ENCODE measurements at regions not wholly inside any gene's neighbourhood (a gene's known extent, or its start where the extent isn't known, plus 50 kb on each side); places are given as distances from the start of the nearest gene placed in this dataset.

GRCh38 chr14:73788317-73788598 is 63.4 kb upstream of the PTGR2 start:
- Mint-ChIP-seq H3K27ac (peak overlapping the region; percentile 98), H3K27me3 (no peaks in the 10 kb centered on the region), H3K4me3 (ENCODE audit: low read depth) (peak overlapping the region; percentile 86), H3K9me3 (ENCODE audit: low read depth) (no peaks in the 10 kb centered on the region), H3K4me1 (ENCODE audit: low read depth) (peaks cover 41% of the 10 kb centered on the region), H3K36me3 (ENCODE audit: insufficient read depth) (no peaks in the 10 kb centered on the region)
- DNase-seq (ENCODE audit: low spot score, unreplicated experiment), result no peak
- no peak for TF ChIP-seq CTCF (IDR thresholded peaks at IDR 0.05; ENCODE audit: unreplicated experiment)

- no peak for DNase-seq (ENCODE audit: low spot score, unreplicated experiment)
- peaks cover 46% of the 10 kb centered on the region for H3K4me1 Mint-ChIP-seq (ENCODE audit: low read depth)
- TF ChIP-seq CTCF (IDR thresholded peaks at IDR 0.05; ENCODE audit: unreplicated experiment), result no peak
- H3K27me3 Mint-ChIP-seq, result no peaks in the 10 kb centered on the region
- peak overlapping the region; percentile 86 for H3K4me3 Mint-ChIP-seq (ENCODE audit: low read depth)
- H3K36me3 Mint-ChIP-seq (ENCODE audit: insufficient read depth), result no peaks in the 10 kb centered on the region
- no peaks in the 10 kb centered on the region for H3K9me3 Mint-ChIP-seq (ENCODE audit: low read depth)
- peak overlapping the region; percentile 98 for H3K27ac Mint-ChIP-seq
These were observed 63.9 kb upstream of the PTGR2 start for GRCh38 chr14:73787486-73788316.

- H3K4me1 Mint-ChIP-seq (ENCODE audit: low read depth), result peaks cover 47% of the 10 kb centered on the region
- H3K4me3 Mint-ChIP-seq (ENCODE audit: low read depth), result peak overlapping the region; percentile 86
- H3K27ac Mint-ChIP-seq, result peak overlapping the region; percentile 98
- DNase-seq (ENCODE audit: low spot score, unreplicated experiment), result peak; percentile 54
- H3K27me3 Mint-ChIP-seq, result no peaks in the 10 kb centered on the region
- no peak for TF ChIP-seq CTCF (IDR thresholded peaks at IDR 0.05; ENCODE audit: unreplicated experiment)
- no peaks in the 10 kb centered on the region for H3K36me3 Mint-ChIP-seq (ENCODE audit: insufficient read depth)
- no peaks in the 10 kb centered on the region for H3K9me3 Mint-ChIP-seq (ENCODE audit: low read depth)
These were observed 64.8 kb upstream of the PTGR2 start for GRCh38 chr14:73786636-73787485.

GRCh38 chr14:73785834-73786635 is 65.6 kb upstream of the PTGR2 start:
- peak; percentile 38 for DNase-seq (ENCODE audit: low spot score, unreplicated experiment)
- H3K9me3 Mint-ChIP-seq (ENCODE audit: low read depth), result no peaks in the 10 kb centered on the region
- peaks cover 47% of the 10 kb centered on the region for H3K4me1 Mint-ChIP-seq (ENCODE audit: low read depth)
- no peaks in the 10 kb centered on the region for H3K27me3 Mint-ChIP-seq
- peak overlapping the region; percentile 95 for H3K27ac Mint-ChIP-seq
- TF ChIP-seq CTCF (IDR thresholded peaks at IDR 0.05; ENCODE audit: unreplicated experiment), result peak; percentile 42
- H3K4me3 Mint-ChIP-seq (ENCODE audit: low read depth), result peak overlapping the region; percentile 81
- no peaks in the 10 kb centered on the region for H3K36me3 Mint-ChIP-seq (ENCODE audit: insufficient read depth)

GRCh38 chr14:73785336-73785833 is 66.2 kb upstream of the PTGR2 start:
- H3K4me1 Mint-ChIP-seq (ENCODE audit: low read depth), result peaks cover 47% of the 10 kb centered on the region
- no peaks in the 10 kb centered on the region for H3K27me3 Mint-ChIP-seq
- H3K9me3 Mint-ChIP-seq (ENCODE audit: low read depth), result no peaks in the 10 kb centered on the region
- no peak for TF ChIP-seq CTCF (IDR thresholded peaks at IDR 0.05; ENCODE audit: unreplicated experiment)
- DNase-seq (ENCODE audit: low spot score, unreplicated experiment), result no peak
- H3K27ac Mint-ChIP-seq, result peak overlapping the region; percentile 95
- no peaks in the 10 kb centered on the region for H3K36me3 Mint-ChIP-seq (ENCODE audit: insufficient read depth)
- peak overlapping the region; percentile 81 for H3K4me3 Mint-ChIP-seq (ENCODE audit: low read depth)

Data from progenitor cell of endocrine pancreas (in vitro differentiated cells).